ENCODE measurements at regions not wholly inside any gene's neighbourhood (a gene's known extent, or its start where the extent isn't known, plus 50 kb on each side); places are given as distances from the start of the nearest gene placed in this dataset.
"Not testable (repeated sequence)": the region's sequence is repeated elsewhere in the genome, so short reads cannot be mapped to it uniquely, and the experiment has no call there.

GRCh38 chr20:40883097-40883496, 145.5 kb upstream of the TOP1 start:
- Histone ChIP-seq H3F3A (ENCODE audit: control insufficient read depth, insufficient read depth) (no peaks in the 10 kb centered on the region; the same call in 1 of the 2 replicates), H3K4me2 (ENCODE audit: low read length) (no peak overlapping the region), H3K4me1 (ENCODE audit: control insufficient read depth, low read length) (peaks cover 26% of the 10 kb centered on the region), H3K27ac (ENCODE audit: low read depth, low read length) (no peak overlapping the region), H3K27me3 (ENCODE audit: control insufficient read depth, low read length) (no peaks in the 10 kb centered on the region), H3K9me2 (replicated peaks; ENCODE audit: control insufficient read depth, low read length) (no peaks in the 10 kb centered on the region), H3K4me3 (ENCODE audit: low read length) (no peak overlapping the region), H4K20me1 (ENCODE audit: control insufficient read depth, insufficient read depth, low read depth, low read length) (no peaks in the 10 kb centered on the region), H3K9me3 (ENCODE audit: control insufficient read depth, insufficient read depth, low read length) (no peaks in the 10 kb centered on the region), H3K36me3 (ENCODE audit: control insufficient read depth, low read length) (no peaks in the 10 kb centered on the region), H3K79me2 (ENCODE audit: control insufficient read depth, low read length) (no peaks in the 10 kb centered on the region)
- no peak for TF ChIP-seq EZH2phosphoT487 (IDR thresholded peaks at IDR 0.05; ENCODE audit: borderline replicate concordance, low read length)
- no peak for TF ChIP-seq CTCF (IDR thresholded peaks at IDR 0.05; ENCODE audit: low read depth, low read length, poor library complexity, severe bottlenecking)

DNA sequence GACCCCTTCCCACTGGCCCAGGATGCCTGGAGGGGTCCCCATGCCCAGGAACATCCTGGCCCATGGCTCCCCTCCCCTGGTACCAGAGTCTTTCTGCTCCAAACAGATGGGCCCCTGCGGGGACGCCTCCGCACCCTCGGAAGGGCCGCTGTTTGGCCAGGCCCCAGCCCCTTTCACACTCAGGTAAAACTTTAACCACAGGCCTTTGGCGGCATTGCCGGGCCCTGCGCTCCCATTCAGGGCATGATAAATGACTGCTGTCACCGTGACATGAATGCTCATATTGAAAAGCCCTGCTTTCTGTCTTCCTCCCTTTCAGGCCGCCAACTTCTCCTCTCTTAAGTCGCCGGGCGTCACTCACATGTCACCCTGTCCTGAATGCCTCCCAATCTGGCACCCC, 141.5 kb upstream of the TOP1 start:
- Histone ChIP-seq H3K79me2 (ENCODE audit: control insufficient read depth, low read length) (no peaks in the 10 kb centered on the region), H3F3A (ENCODE audit: control insufficient read depth, insufficient read depth) (no peaks in the 10 kb centered on the region), H3K4me1 (ENCODE audit: control insufficient read depth, low read length) (peaks cover 32% of the 10 kb centered on the region), H3K4me3 (ENCODE audit: low read length) (no peak overlapping the region), H3K36me3 (ENCODE audit: control insufficient read depth, low read length) (no peaks in the 10 kb centered on the region), H4K20me1 (ENCODE audit: control insufficient read depth, insufficient read depth, low read depth, low read length) (no peaks in the 10 kb centered on the region), H3K4me2 (ENCODE audit: low read length) (no peak overlapping the region), H3K9me2 (replicated peaks; ENCODE audit: control insufficient read depth, low read length) (no peaks in the 10 kb centered on the region), H3K9me3 (ENCODE audit: control insufficient read depth, insufficient read depth, low read length) (no peaks in the 10 kb centered on the region), H3K27ac (ENCODE audit: low read depth, low read length) (no peak overlapping the region), H3K27me3 (ENCODE audit: control insufficient read depth, low read length) (no peaks in the 10 kb centered on the region)
- TF ChIP-seq EZH2phosphoT487 (IDR thresholded peaks at IDR 0.05; ENCODE audit: borderline replicate concordance, low read length), result no peak
- no peak for TF ChIP-seq CTCF (IDR thresholded peaks at IDR 0.05; ENCODE audit: low read depth, low read length, poor library complexity, severe bottlenecking)

GRCh38 chr20:40889266-40889665, 139.4 kb upstream of the TOP1 start:
- not testable (repeated sequence) for H3K27me3 ChIP-seq (ENCODE audit: control insufficient read depth, low read length); H3K27ac ChIP-seq (ENCODE audit: low read depth, low read length); H3F3A ChIP-seq (ENCODE audit: control insufficient read depth, insufficient read depth); H3K79me2 ChIP-seq (ENCODE audit: control insufficient read depth, low read length); H3K9me3 ChIP-seq (ENCODE audit: control insufficient read depth, insufficient read depth, low read length); H3K4me3 ChIP-seq (ENCODE audit: low read length); H3K9me2 ChIP-seq (replicated peaks; ENCODE audit: control insufficient read depth, low read length); H4K20me1 ChIP-seq (ENCODE audit: control insufficient read depth, insufficient read depth, low read depth, low read length); H3K36me3 ChIP-seq (ENCODE audit: control insufficient read depth, low read length); H3K4me2 ChIP-seq (ENCODE audit: low read length)
- H3K4me1 ChIP-seq (ENCODE audit: control insufficient read depth, low read length), result peaks cover 50% of the 10 kb centered on the region

- Histone ChIP-seq H3K79me2 (ENCODE audit: control insufficient read depth, low read length) (no peaks in the 10 kb centered on the region), H3K27ac (ENCODE audit: low read depth, low read length) (no peak overlapping the region), H3K27me3 (ENCODE audit: control insufficient read depth, low read length) (no peaks in the 10 kb centered on the region), H3K9me2 (replicated peaks; ENCODE audit: control insufficient read depth, low read length) (no peaks in the 10 kb centered on the region), H3F3A (ENCODE audit: control insufficient read depth, insufficient read depth) (no peaks in the 10 kb centered on the region), H3K4me1 (ENCODE audit: control insufficient read depth, low read length) (peaks cover 59% of the 10 kb centered on the region), H3K4me2 (ENCODE audit: low read length) (peak overlapping the region; percentile 15), H3K4me3 (ENCODE audit: low read length) (no peak overlapping the region), H4K20me1 (ENCODE audit: control insufficient read depth, insufficient read depth, low read depth, low read length) (no peaks in the 10 kb centered on the region), H3K9me3 (ENCODE audit: control insufficient read depth, insufficient read depth, low read length) (no peaks in the 10 kb centered on the region), H3K36me3 (ENCODE audit: control insufficient read depth, low read length) (peaks cover 8% of the 10 kb centered on the region)
- TF ChIP-seq EZH2phosphoT487 (IDR thresholded peaks at IDR 0.05; ENCODE audit: borderline replicate concordance, low read length) (no peak), CTCF (IDR thresholded peaks at IDR 0.05; ENCODE audit: low read depth, low read length, poor library complexity, severe bottlenecking) (no peak)
These were observed 138.4 kb upstream of the TOP1 start for GRCh38 chr20:40890181-40890580.
